Esophagus muscularis mucosa (tissue), 4 donors: ENCODE measurements at regions not wholly inside any gene's neighbourhood (a gene's known extent, or its start where the extent isn't known, plus 50 kb on each side); places are given as distances from the start of the nearest gene placed in this dataset.

Experiments used
- DNase-seq: peaks from one replicate; pipeline ENCODE4 v3.0.0-alpha.2; 2017; ENCODE audit errors: extremely low spot score
- H3K27ac ChIP-seq, 4 donors: fragments of 200-600 bp; sonication (generic); replicated peaks in 1 of 4; 1 replicate in 3 of 4; 2 replicates in 1 of 4; pipeline ENCODE4 v1.5.1; 2016 to 2019; ENCODE audit warnings: mild to moderate bottlenecking in 1 of 4
- H3K27me3 ChIP-seq, 4 donors: fragments of 200-600 bp; sonication (generic); one replicate each; pipeline versions ENCODE4 v1.5.1 to v1.6.0; 2016 to 2019
- H3K36me3 ChIP-seq, 4 donors: fragments of 200-600 bp; sonication (generic); one replicate each; pipeline ENCODE4 v1.5.1; 2016 to 2019
- H3K4me1 ChIP-seq, 4 donors: fragments of 200-600 bp; sonication (generic); one replicate each; pipeline ENCODE4 v1.5.1; 2016 to 2019
- H3K4me3 ChIP-seq, 4 donors: fragments of 200-600 bp; sonication (generic); 1 replicate in 2 of 4; 2 replicates in 2 of 4; pipeline ENCODE4 v1.5.1; 2016 to 2019; ENCODE audit warnings: mild to moderate bottlenecking in 4 of 4, moderate library complexity in 1 of 4
- H3K9me3 ChIP-seq, 4 donors: fragments of 200-600 bp; sonication (generic); 1 replicate in 3 of 4; 2 replicates in 1 of 4; pipeline ENCODE4 v1.5.1; 2016 to 2019
- CTCF ChIP-seq, 3 experiments: fragments of 200-600 bp in 2 of 3; fragments of 450-650 bp in 1 of 3; sonication (generic) in 2 of 3; IDR thresholded peaks; one replicate each; pipeline ENCODE4 v1.5.1; 2017 to 2019; ENCODE audit warnings: antibody characterized with exemption in 3 of 3, mild to moderate bottlenecking in 2 of 3, moderate library complexity in 1 of 3
- EP300 ChIP-seq: sonication (generic); formaldehyde crosslinking; IDR thresholded peaks from one replicate; pipeline ENCODE4 v1.6.1; 2017; ENCODE audit warnings: antibody characterized with exemption
- POLR2A ChIP-seq: fragments of 450-650 bp; IDR thresholded peaks from one replicate; pipeline ENCODE4 v1.6.1; 2017; ENCODE audit warnings: antibody characterized with exemption, moderate library complexity, mild to moderate bottlenecking, low read depth
- POLR2AphosphoS5 ChIP-seq, 2 donors: sonication (generic); formaldehyde crosslinking; IDR thresholded peaks; one replicate each; pipeline ENCODE4 v1.6.1; 2017; ENCODE audit warnings: antibody characterized with exemption in 2 of 2
- WGBS: methylation state at CpG from one replicate; pipeline ENCODE4 v1.1.5; 2018; 5-methylcytosine and 5-hydroxymethylcytosine counted together
- intact Hi-C: fragments of 100-400 bp; cut with DNase I; formaldehyde crosslinking; loops from one replicate; pipeline ENCODE4 v1.15.1; 2023

- Histone ChIP-seq H3K27ac (no peak overlapping the region), H3K27me3 (no peaks in the 10 kb centered on the region), H3K36me3 (peaks cover 0 to 13% (median 4%) of the 10 kb centered on the region in 4 donors), H3K4me1 (peaks cover 0 to 4% (median 0%) of the 10 kb centered on the region in 4 donors), H3K9me3 (no peaks in the 10 kb centered on the region), H3K4me3 (no peak overlapping the region)
- DNase-seq, result no peak
- WGBS, result 97% methylated on average over 8 of the region's 8 CpGs
- TF ChIP-seq CTCF (IDR thresholded peaks at IDR 0.05) (no peak), POLR2AphosphoS5 (IDR thresholded peaks at IDR 0.05) (no peak), POLR2A (no peak), EP300 (no peak)
- intact Hi-C loops, result no loop called here
Observed at GRCh38 chr22:26797910-26798309, 140.5 kb downstream of the MIAT start.

- H3K4me1 ChIP-seq, result peaks cover 0 to 4% (median 0%) of the 10 kb centered on the region in 4 donors
- intact Hi-C loops, result no loop called here
- H3K9me3 ChIP-seq, result no peaks in the 10 kb centered on the region
- DNase-seq, result no peak
- 78% methylated on average over 14 of the region's 19 CpGs for WGBS
- H3K4me3 ChIP-seq, result no peak overlapping the region
- peaks cover 0 to 13% (median 2%) of the 10 kb centered on the region in 4 donors for H3K36me3 ChIP-seq
- no peaks in the 10 kb centered on the region for H3K27me3 ChIP-seq
- no peak for TF ChIP-seq POLR2A
- no peak for TF ChIP-seq EP300
- TF ChIP-seq CTCF (IDR thresholded peaks at IDR 0.05), result no peak
- TF ChIP-seq POLR2AphosphoS5 (IDR thresholded peaks at IDR 0.05), result no peak
- H3K27ac ChIP-seq, result no peak overlapping the region
Observed at GRCh38 chr22:26798462-26799065, 141.2 kb downstream of the MIAT start.

- H3K36me3 ChIP-seq, result peaks cover 0 to 6% (median 2%) of the 10 kb centered on the region in 4 donors
- H3K9me3 ChIP-seq, result no peaks in the 10 kb centered on the region
- H3K27ac ChIP-seq, result no peak overlapping the region
- intact Hi-C loops, result no loop called here
- 60% methylated on average over 7 of the region's 7 CpGs for WGBS
- H3K27me3 ChIP-seq, result no peaks in the 10 kb centered on the region
- TF ChIP-seq POLR2AphosphoS5 (IDR thresholded peaks at IDR 0.05) (no peak), CTCF (IDR thresholded peaks at IDR 0.05) (no peak), EP300 (no peak), POLR2A (no peak)
- peaks cover 0 to 4% (median 0%) of the 10 kb centered on the region in 4 donors for H3K4me1 ChIP-seq
- DNase-seq, result no peak
- no peak overlapping the region for H3K4me3 ChIP-seq
Observed at GRCh38 chr22:26800858-26801257, 143.5 kb downstream of the MIAT start.

- H3K27ac ChIP-seq, result no peak overlapping the region
- no peaks in the 10 kb centered on the region for H3K27me3 ChIP-seq
- intact Hi-C loops, result no loop called here
- no peak overlapping the region for H3K4me3 ChIP-seq
- no peaks in the 10 kb centered on the region for H3K9me3 ChIP-seq
- H3K4me1 ChIP-seq, result peaks cover 0 to 4% (median 0%) of the 10 kb centered on the region in 4 donors
- 100% methylated on average over 1 of the region's 1 CpG for WGBS
- DNase-seq, result no peak
- peaks cover 0 to 6% (median 2%) of the 10 kb centered on the region in 4 donors for H3K36me3 ChIP-seq
- TF ChIP-seq CTCF (IDR thresholded peaks at IDR 0.05) (no peak), POLR2AphosphoS5 (IDR thresholded peaks at IDR 0.05) (no peak), POLR2A (no peak), EP300 (no peak)
Observed at GRCh38 chr22:26801449-26801848, 144.1 kb downstream of the MIAT start.

GRCh38 chr22:26804315-26804714, 146.9 kb downstream of the MIAT start:
- no peak overlapping the region for H3K27ac ChIP-seq
- no peaks in the 10 kb centered on the region for H3K36me3 ChIP-seq
- TF ChIP-seq POLR2AphosphoS5 (IDR thresholded peaks at IDR 0.05), result no peak
- TF ChIP-seq POLR2A, result no peak
- no peak for TF ChIP-seq CTCF (IDR thresholded peaks at IDR 0.05)
- TF ChIP-seq EP300, result no peak
- DNase-seq, result no peak
- H3K4me3 ChIP-seq, result no peak overlapping the region
- H3K4me1 ChIP-seq, result peaks cover 0 to 8% (median 2%) of the 10 kb centered on the region in 4 donors
- H3K27me3 ChIP-seq, result no peaks in the 10 kb centered on the region
- H3K9me3 ChIP-seq, result no peaks in the 10 kb centered on the region
- intact Hi-C loops, result no loop called here
- 90% methylated on average over 4 of the region's 4 CpGs for whole genome bisulfite sequencing
